ENCODE measurements at regions not wholly inside any gene's neighbourhood (a gene's known extent, or its start where the extent isn't known, plus 50 kb on each side); places are given as distances from the start of the nearest gene placed in this dataset.

DNA sequence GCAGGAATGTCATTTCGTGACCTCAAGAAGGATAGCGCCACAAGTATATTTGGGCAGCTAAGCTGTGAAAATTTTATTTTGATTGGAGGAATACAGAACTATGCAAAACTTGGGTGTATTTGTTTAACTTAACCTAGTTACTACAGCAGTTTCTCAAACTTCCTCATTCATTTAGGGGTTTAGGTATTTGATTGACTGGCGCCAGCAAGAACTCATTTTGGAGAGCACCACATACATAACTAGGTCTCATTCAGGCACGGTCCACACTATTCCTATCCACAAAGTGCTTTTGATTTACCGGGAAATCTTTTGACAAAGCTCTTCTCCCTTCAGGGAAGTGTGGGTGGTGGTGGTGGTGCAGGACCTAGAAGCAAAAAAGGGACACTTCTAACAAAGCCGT is 155.1 kb upstream of the NRIP1 start:
- TF ChIP-seq, protein P1, sequence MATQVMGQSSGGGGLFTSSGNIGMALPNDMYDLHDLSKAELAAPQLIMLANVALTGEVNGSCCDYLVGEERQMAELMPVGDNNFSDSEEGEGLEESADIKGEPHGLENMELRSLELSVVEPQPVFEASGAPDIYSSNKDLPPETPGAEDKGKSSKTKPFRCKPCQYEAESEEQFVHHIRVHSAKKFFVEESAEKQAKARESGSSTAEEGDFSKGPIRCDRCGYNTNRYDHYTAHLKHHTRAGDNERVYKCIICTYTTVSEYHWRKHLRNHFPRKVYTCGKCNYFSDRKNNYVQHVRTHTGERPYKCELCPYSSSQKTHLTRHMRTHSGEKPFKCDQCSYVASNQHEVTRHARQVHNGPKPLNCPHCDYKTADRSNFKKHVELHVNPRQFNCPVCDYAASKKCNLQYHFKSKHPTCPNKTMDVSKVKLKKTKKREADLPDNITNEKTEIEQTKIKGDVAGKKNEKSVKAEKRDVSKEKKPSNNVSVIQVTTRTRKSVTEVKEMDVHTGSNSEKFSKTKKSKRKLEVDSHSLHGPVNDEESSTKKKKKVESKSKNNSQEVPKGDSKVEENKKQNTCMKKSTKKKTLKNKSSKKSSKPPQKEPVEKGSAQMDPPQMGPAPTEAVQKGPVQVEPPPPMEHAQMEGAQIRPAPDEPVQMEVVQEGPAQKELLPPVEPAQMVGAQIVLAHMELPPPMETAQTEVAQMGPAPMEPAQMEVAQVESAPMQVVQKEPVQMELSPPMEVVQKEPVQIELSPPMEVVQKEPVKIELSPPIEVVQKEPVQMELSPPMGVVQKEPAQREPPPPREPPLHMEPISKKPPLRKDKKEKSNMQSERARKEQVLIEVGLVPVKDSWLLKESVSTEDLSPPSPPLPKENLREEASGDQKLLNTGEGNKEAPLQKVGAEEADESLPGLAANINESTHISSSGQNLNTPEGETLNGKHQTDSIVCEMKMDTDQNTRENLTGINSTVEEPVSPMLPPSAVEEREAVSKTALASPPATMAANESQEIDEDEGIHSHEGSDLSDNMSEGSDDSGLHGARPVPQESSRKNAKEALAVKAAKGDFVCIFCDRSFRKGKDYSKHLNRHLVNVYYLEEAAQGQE (IDR thresholded peaks at IDR 0.05; ENCODE audit: insufficient replicate concordance, low read depth) = no peak
- TF ChIP-seq, protein P2, sequence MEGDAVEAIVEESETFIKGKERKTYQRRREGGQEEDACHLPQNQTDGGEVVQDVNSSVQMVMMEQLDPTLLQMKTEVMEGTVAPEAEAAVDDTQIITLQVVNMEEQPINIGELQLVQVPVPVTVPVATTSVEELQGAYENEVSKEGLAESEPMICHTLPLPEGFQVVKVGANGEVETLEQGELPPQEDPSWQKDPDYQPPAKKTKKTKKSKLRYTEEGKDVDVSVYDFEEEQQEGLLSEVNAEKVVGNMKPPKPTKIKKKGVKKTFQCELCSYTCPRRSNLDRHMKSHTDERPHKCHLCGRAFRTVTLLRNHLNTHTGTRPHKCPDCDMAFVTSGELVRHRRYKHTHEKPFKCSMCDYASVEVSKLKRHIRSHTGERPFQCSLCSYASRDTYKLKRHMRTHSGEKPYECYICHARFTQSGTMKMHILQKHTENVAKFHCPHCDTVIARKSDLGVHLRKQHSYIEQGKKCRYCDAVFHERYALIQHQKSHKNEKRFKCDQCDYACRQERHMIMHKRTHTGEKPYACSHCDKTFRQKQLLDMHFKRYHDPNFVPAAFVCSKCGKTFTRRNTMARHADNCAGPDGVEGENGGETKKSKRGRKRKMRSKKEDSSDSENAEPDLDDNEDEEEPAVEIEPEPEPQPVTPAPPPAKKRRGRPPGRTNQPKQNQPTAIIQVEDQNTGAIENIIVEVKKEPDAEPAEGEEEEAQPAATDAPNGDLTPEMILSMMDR (IDR thresholded peaks at IDR 0.05; ENCODE audit: insufficient read depth, low read length) = no peak
- TF ChIP-seq GABPA (IDR thresholded peaks at IDR 0.05; ENCODE audit: low read depth) (no peak), POLR2AphosphoS5 (IDR thresholded peaks at IDR 0.05; ENCODE audit: low read depth) (no peak), SPI1 (IDR thresholded peaks at IDR 0.05; ENCODE audit: borderline replicate concordance, low read depth) (no peak)
